OCI-LY1 (cell line): ENCODE measurements at regions not wholly inside any gene's neighbourhood (a gene's known extent, or its start where the extent isn't known, plus 50 kb on each side); places are given as distances from the start of the nearest gene placed in this dataset.

Experiments
- H2AFZ ChIP-seq: fragments of 200-600 bp; sonication (generic), shearing (Covaris generic); 2 replicates; pipeline ENCODE4 v1.6.0; 2014; ENCODE audit warnings: antibody characterized with exemption, mild to moderate bottlenecking, low read length
- H3F3A ChIP-seq: fragments of 200-600 bp; sonication (generic), shearing (Covaris generic); 2 replicates; pipeline ENCODE4 v1.6.0; 2014; ENCODE audit warnings: mild to moderate bottlenecking, antibody characterized with exemption, low read length, moderate library complexity; ENCODE audit not compliant: insufficient read depth
- H3K27ac ChIP-seq: fragments of 200-600 bp; sonication (generic); 2 replicates; pipeline ENCODE4 v1.5.1; 2014; ENCODE audit warnings: low read length, mixed run types, mild to moderate bottlenecking, low read depth; ENCODE audit not compliant: poor library complexity, severe bottlenecking
- H3K27me3 ChIP-seq: fragments of 200-600 bp; sonication (generic); 2 replicates; pipeline ENCODE4 v1.6.0; 2014; ENCODE audit warnings: antibody characterized with exemption, mild to moderate bottlenecking, low read length, moderate library complexity; ENCODE audit not compliant: insufficient read depth
- H3K36me3 ChIP-seq: fragments of 200-600 bp; sonication (generic); 2 replicates; pipeline ENCODE4 v1.6.1; 2014; ENCODE audit warnings: mild to moderate bottlenecking, antibody characterized with exemption, low read length, moderate library complexity, mixed read lengths; ENCODE audit not compliant: insufficient read depth
- H3K4me1 ChIP-seq: fragments of 200-600 bp; sonication (generic); 2 replicates; pipeline ENCODE4 v1.5.1; 2014; ENCODE audit warnings: mild to moderate bottlenecking, low read length, moderate library complexity; ENCODE audit not compliant: insufficient read depth, severe bottlenecking
- H3K4me2 ChIP-seq: fragments of 200-600 bp; sonication (generic), shearing (Covaris generic); 2 replicates; pipeline ENCODE4 v1.6.1; 2014; ENCODE audit warnings: low read length
- H3K4me3 ChIP-seq: fragments of 200-600 bp; sonication (generic); 2 replicates; pipeline ENCODE4 v1.5.1; 2014; ENCODE audit warnings: low read length, low read depth, mild to moderate bottlenecking, mixed read lengths; ENCODE audit not compliant: poor library complexity, severe bottlenecking
- H3K79me2 ChIP-seq: fragments of 200-600 bp; shearing (Covaris generic); 2 replicates; pipeline ENCODE4 v1.6.1; 2016; ENCODE audit warnings: mixed run types, low read length, mixed read lengths; ENCODE audit not compliant: insufficient read depth
- H3K9ac ChIP-seq: fragments of 200-600 bp; sonication (generic), shearing (Covaris generic); 2 replicates; pipeline ENCODE4 v1.6.1; 2014; ENCODE audit warnings: mild to moderate bottlenecking, low read length, mixed read lengths
- H3K9me2 ChIP-seq: fragments of 200-600 bp; sonication (generic), shearing (Covaris generic); 2 replicates; pipeline ENCODE4 v1.6.1; 2014; ENCODE audit warnings: low read depth, mild to moderate bottlenecking, low read length, mixed read lengths
- H3K9me3 ChIP-seq: fragments of 200-600 bp; shearing (Covaris generic); 2 replicates; pipeline ENCODE4 v1.6.1; 2014; ENCODE audit warnings: low read length, mixed read lengths
- H4K20me1 ChIP-seq: fragments of 200-600 bp; sonication (generic), shearing (Covaris generic); 2 replicates; pipeline ENCODE4 v1.6.0; 2016; ENCODE audit warnings: mild to moderate bottlenecking, low read length; ENCODE audit not compliant: insufficient read depth
- CTCF ChIP-seq: fragments of 200-600 bp; sonication (generic), shearing (Covaris generic); IDR thresholded peaks from 2 replicates; pipeline ENCODE4 v1.5.1; 2017; ENCODE audit warnings: mild to moderate bottlenecking, antibody characterized with exemption, low read length, moderate library complexity, mixed read lengths
- EZH2 ChIP-seq: fragments of 200-600 bp; sonication (generic), shearing (Covaris generic); IDR thresholded peaks from 2 replicates; pipeline ENCODE4 v1.8.0; 2017; ENCODE audit warnings: borderline replicate concordance, mixed run types, mild to moderate bottlenecking, antibody characterized with exemption, low read length, moderate library complexity, mixed read lengths

DNA sequence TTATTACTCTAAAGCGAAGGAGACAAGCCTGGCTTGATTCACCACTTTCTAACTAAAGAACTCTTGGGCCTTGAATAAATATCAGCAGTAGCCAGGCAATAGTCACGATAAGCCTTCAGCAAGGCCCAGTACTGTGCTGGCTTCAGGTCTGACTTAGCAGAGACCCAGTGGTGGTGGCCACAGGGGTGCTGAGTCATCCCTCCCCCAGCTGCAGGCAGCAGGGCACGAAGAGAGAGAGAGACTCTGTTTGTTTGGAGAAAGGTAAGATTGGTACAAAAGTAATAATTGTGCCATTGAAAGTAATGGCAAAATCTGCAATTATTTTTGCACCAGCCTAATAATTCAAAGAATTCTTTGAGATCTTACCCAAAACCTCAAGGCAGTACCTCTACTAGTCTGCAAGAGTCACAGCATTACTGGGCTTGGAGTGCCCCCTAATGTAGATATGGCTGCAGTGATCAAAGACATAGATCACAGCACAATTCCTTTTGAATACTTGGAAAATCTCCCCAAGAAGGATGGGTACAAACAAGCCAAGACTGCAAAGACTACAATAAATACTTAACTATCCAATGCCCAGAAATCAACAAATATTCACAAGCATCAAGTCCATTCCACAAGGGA is 159.5 kb upstream of the USP38 start:
- H3K4me2 ChIP-seq: no peak overlapping the region
- peak; percentile 43; the same call in 1 of the 2 replicates for TF ChIP-seq CTCF
- TF ChIP-seq EZH2: no peak
- no peak overlapping the region for H3K27ac ChIP-seq
- H3K9me2 ChIP-seq: no peaks in the 10 kb centered on the region
- no peak overlapping the region for H3K9ac ChIP-seq
- no peaks in the 10 kb centered on the region for H4K20me1 ChIP-seq
- no peaks in the 10 kb centered on the region for H3K27me3 ChIP-seq
- H3K4me1 ChIP-seq: no peaks in the 10 kb centered on the region
- H3K9me3 ChIP-seq: no peaks in the 10 kb centered on the region
- no peaks in the 10 kb centered on the region for H3K36me3 ChIP-seq
- no peaks in the 10 kb centered on the region for H3K79me2 ChIP-seq
- H2AFZ ChIP-seq: no peak overlapping the region
- H3F3A ChIP-seq: no peaks in the 10 kb centered on the region
- H3K4me3 ChIP-seq: no peak overlapping the region

DNA sequence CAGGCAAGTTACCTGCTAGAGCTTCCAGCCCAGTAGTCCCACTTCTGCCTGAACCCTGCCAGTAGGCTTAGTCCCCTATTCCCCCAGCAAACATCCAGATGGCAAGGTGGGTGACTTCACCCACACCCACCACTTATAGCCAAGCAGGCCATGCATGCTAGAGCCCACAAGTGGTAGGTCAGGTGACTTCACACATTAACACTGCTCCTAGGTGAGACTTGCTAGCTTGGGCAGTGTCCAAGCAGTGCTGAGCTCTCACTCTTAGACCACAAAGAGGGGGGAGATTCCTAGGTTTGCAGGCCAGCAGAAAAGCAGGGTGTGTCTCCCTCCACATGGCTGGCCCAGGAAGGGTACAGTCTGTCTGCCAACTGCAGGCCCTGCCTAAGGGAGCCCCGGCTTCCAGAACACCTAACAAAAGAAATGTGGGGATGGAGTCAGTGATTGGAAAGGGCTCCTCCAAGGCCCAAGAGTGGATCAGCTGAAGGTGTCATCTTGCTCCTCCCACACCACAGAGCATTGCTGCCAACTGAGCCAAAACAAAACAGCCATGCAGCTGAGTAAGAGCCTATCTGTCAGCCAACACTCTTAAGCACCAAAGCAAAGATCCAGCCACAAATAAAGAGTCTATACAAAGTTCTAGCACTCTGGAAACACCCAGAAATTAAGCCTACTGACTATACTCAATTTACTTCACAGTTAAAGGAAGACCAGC is 158.1 kb upstream of the USP38 start:
- Histone ChIP-seq H3K9me3 (no peaks in the 10 kb centered on the region), H3K36me3 (no peaks in the 10 kb centered on the region), H3K9me2 (no peaks in the 10 kb centered on the region), H3K4me2 (no peak overlapping the region), H4K20me1 (no peaks in the 10 kb centered on the region), H3K27me3 (no peaks in the 10 kb centered on the region), H2AFZ (no peak overlapping the region), H3K79me2 (no peaks in the 10 kb centered on the region), H3K4me3 (no peak overlapping the region), H3K27ac (no peak overlapping the region), H3K9ac (no peak overlapping the region), H3K4me1 (no peaks in the 10 kb centered on the region), H3F3A (no peaks in the 10 kb centered on the region)
- TF ChIP-seq EZH2: no peak
- TF ChIP-seq CTCF: no peak

DNA sequence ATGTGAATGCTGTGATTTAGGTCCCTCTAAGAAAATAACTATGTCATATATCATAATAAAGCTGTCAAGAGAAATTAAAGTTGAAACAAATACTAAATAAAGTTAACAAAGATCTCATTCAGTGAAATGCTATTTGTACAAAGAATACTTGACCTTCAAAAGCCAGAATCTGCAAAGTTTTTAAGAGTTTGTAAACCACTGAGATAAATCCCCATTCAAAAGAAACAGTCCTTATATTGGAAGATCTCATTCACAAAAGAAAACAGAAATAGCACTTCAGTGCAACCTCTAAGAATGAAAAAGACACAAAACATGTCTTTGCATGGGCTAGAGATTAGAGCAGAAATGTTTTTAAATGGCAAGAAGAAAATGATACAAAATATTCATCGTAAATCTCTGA is 149.1 kb upstream of the USP38 start:
- Histone ChIP-seq H3K36me3 (no peaks in the 10 kb centered on the region), H3K27ac (no peak overlapping the region), H3K9ac (no peak overlapping the region), H2AFZ (no peak overlapping the region), H3K9me3 (no peaks in the 10 kb centered on the region), H3K9me2 (no peaks in the 10 kb centered on the region), H3F3A (no peaks in the 10 kb centered on the region), H3K79me2 (no peaks in the 10 kb centered on the region), H3K4me1 (no peaks in the 10 kb centered on the region), H3K27me3 (no peaks in the 10 kb centered on the region), H3K4me2 (no peak overlapping the region), H4K20me1 (no peaks in the 10 kb centered on the region), H3K4me3 (no peak overlapping the region)
- TF ChIP-seq EZH2 (no peak), CTCF (no peak)
